GM12878 (cell line): ENCODE measurements at regions not wholly inside any gene's neighbourhood (a gene's known extent, or its start where the extent isn't known, plus 50 kb on each side); places are given as distances from the start of the nearest gene placed in this dataset.

Experiments used
- ATAC-seq: fragments of 200-7000 bp; cut with Tn5 transposase; 3 replicates; pipeline ENCODE4 v1.9.1; 2020; ENCODE audit warnings: mild to moderate bottlenecking, moderate library complexity
- BruUV-seq: library from RNA; stranded (reverse); fragments of 400-500 nt; replicated peaks from 2 replicates; lab custom pipeline; 2021; lab: Mats Ljungman, UMichigan
- CTCF ChIA-PET: fragments of 300-600 bp; sonication (Branson Sonifier 250); formaldehyde crosslinking; extraction: SDS; loops from one replicate; lab custom pipeline; 2021; ENCODE audit warnings: inconsistent platforms; lab: Yijun Ruan, JAX
- POLR2A ChIA-PET: fragments of 350-600 bp; formaldehyde crosslinking; extraction: SDS; loops from one replicate; lab custom pipeline; 2021; ENCODE audit warnings: inconsistent platforms; lab: Charles Lee
- RAD21 ChIA-PET: fragments of 300-600 bp; sonication (Branson Sonifier 250); formaldehyde crosslinking; loops from one replicate; lab custom pipeline; 2023; ENCODE audit warnings: antibody characterized with exemption; ENCODE audit not compliant: unreplicated experiment; lab: Charles Lee
- SMC1A ChIA-PET: fragments of 300-600 bp; sonication (Branson Sonifier 250); formaldehyde crosslinking; loops from one replicate; lab custom pipeline; 2023; ENCODE audit not compliant: unreplicated experiment, uncharacterized antibody; lab: Charles Lee
- DNase-seq: peaks from one replicate; pipeline ENCODE4 v3.0.0-alpha.2; 2011; ENCODE audit warnings: low read depth, low spot score
- FAIRE-seq: peaks from 3 replicates; lab custom pipeline; 2011; peaks lifted over from hg19 to GRCh38; lab: Jason Lieb, UNC
- H2AFZ ChIP-seq: 2 replicates; pipeline ENCODE4 v1.6.0; 2011; ENCODE audit warnings: low read depth, low read length, control low read depth; ENCODE audit not compliant: control insufficient read depth
- H3K27ac ChIP-seq: 2 replicates; pipeline ENCODE4 v1.5.1; 2011; ENCODE audit warnings: control low read depth; ENCODE audit not compliant: control insufficient read depth, insufficient read depth
- H3K27me3 ChIP-seq, 2 experiments: replicated peaks in 1 of 2; 2 replicates each; pipeline versions ENCODE4 v1.6.0 to v1.6.1; 2011; ENCODE audit warnings: low read length in 1 of 2; ENCODE audit not compliant: control insufficient read depth in 2 of 2, insufficient read depth in 2 of 2
- H3K36me3 ChIP-seq, 2 experiments: 2 replicates each; pipeline ENCODE4 v1.5.1; 2011; ENCODE audit warnings: low read length in 1 of 2; ENCODE audit not compliant: control insufficient read depth in 2 of 2, insufficient read depth in 2 of 2
- H3K4me1 ChIP-seq: 2 replicates; pipeline ENCODE4 v1.6.1; 2011; ENCODE audit warnings: mild to moderate bottlenecking, low read length, moderate library complexity, mixed read lengths; ENCODE audit not compliant: control insufficient read depth, insufficient read depth
- H3K4me2 ChIP-seq: 2 replicates; pipeline ENCODE4 v1.6.0; 2011; ENCODE audit warnings: control low read depth; ENCODE audit not compliant: control insufficient read depth, insufficient read depth
- H3K4me3 ChIP-seq: fragments of 200-600 bp; sonication (generic); 2 replicates; pipeline ENCODE4 v1.5.1; 2016
- H3K79me2 ChIP-seq: 2 replicates; pipeline ENCODE4 v1.6.0; 2011; ENCODE audit warnings: low read length; ENCODE audit not compliant: control insufficient read depth, insufficient read depth
- H3K9ac ChIP-seq: 2 replicates; pipeline ENCODE4 v1.8.0; 2011; ENCODE audit warnings: low read length, control low read depth, mixed read lengths; ENCODE audit not compliant: control insufficient read depth, insufficient read depth
- H3K9me3 ChIP-seq: replicated peaks from 3 replicates; pipeline ENCODE4 v1.5.1; 2011; ENCODE audit warnings: mild to moderate bottlenecking, low read length; ENCODE audit not compliant: control insufficient read depth, insufficient read depth
- H4K20me1 ChIP-seq: 2 replicates; pipeline ENCODE4 v1.6.0; 2011; ENCODE audit not compliant: control insufficient read depth, insufficient read depth
- BHLHE40 ChIP-seq, 2 experiments: fragments of 450-650 bp in 1 of 2; IDR thresholded peaks; 2 replicates each; pipeline ENCODE4 v1.6.1; 2011 to 2017; ENCODE audit warnings: low read depth in 2 of 2, borderline replicate concordance in 1 of 2, improper control_type of control experiment in 1 of 2, low read length in 1 of 2, mild to moderate bottlenecking in 1 of 2
- CREM ChIP-seq: IDR thresholded peaks from 2 replicates; pipeline ENCODE4 v1.6.1; 2014; ENCODE audit warnings: antibody characterized with exemption, low read depth
- NR2F1 ChIP-seq: fragments of 450-650 bp; conservative IDR thresholded peaks from 2 replicates; pipeline ENCODE4 v1.6.1; 2017; ENCODE audit warnings: mild to moderate bottlenecking
- RAD51 ChIP-seq: fragments of 450-650 bp; IDR thresholded peaks from 2 replicates; pipeline ENCODE4 v1.6.1; 2016; ENCODE audit warnings: moderate library complexity, mild to moderate bottlenecking, inconsistent platforms
- YBX1 ChIP-seq: fragments of 450-650 bp; IDR thresholded peaks from 2 replicates; pipeline ENCODE4 v1.6.1; 2016; ENCODE audit warnings: antibody characterized with exemption
- ZNF384 ChIP-seq: IDR thresholded peaks from 2 replicates; pipeline ENCODE4 v1.6.1; 2012; ENCODE audit warnings: low read depth, mild to moderate bottlenecking, low read length, improper control_type of control experiment, borderline replicate concordance
- WGBS: methylation state at CpG from one replicate; pipeline ENCODE4 v1.1.6; 2016; ENCODE audit warnings: low lambda C conversion rate; ENCODE audit not compliant: insufficient replicate concordance, insufficient coverage; ENCODE audit errors: missing lambda C conversion rate; 5-methylcytosine and 5-hydroxymethylcytosine counted together
- in situ Hi-C: fragments of 300-500 bp; cut with MboI; formaldehyde crosslinking; loops from 9 replicates; pipeline ENCODE4 v1.14.3; 2018; ENCODE audit warnings: mixed read lengths
- intact Hi-C: fragments of 100-400 bp; cut with micrococcal nuclease; formaldehyde crosslinking; loops from one replicate; pipeline ENCODE4 v1.14.2; 2022; ENCODE audit not compliant: unreplicated experiment
- TF ChIP-seq, protein P1 (sequence below): fragments of 450-650 bp; IDR thresholded peaks from 2 replicates; pipeline ENCODE4 v1.6.1; 2017; ENCODE audit warnings: mild to moderate bottlenecking, moderate library complexity
- TF ChIP-seq, protein P2 (sequence below): fragments of 450-650 bp; IDR thresholded peaks from 2 replicates; pipeline ENCODE4 v1.6.1; 2016; ENCODE audit warnings: mild to moderate bottlenecking, moderate library complexity, borderline replicate concordance

DNA sequence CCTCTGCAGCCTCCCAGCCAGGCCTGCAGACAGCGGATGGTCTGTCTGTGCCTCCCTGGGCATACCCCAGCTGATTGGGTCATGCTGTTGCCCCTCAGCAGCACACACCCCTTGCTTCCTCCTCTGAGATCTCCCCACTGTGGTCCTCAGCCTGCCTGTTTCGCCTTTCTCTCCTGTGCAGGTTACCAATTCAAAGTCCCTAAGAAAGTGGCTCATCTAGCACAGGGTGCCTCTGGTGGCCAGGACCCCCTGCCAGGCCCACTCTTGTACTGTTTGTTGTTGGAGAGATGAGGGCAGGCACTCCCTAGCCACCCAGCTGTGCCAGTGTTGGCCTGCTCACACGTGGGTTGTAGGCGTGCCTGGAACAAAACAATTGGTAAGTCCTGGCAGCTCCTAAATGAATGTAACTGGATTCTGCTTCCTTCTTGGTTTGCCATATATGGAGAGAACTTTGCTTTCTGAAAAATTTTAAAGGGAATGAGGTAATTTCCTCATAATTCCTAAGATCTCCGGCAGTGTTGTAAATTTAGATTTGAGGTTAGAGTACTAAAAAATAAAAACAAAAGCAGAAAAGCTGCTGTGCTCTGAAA is 213.2 kb upstream of the IL12A start (continued):
- TF ChIP-seq, protein P1, sequence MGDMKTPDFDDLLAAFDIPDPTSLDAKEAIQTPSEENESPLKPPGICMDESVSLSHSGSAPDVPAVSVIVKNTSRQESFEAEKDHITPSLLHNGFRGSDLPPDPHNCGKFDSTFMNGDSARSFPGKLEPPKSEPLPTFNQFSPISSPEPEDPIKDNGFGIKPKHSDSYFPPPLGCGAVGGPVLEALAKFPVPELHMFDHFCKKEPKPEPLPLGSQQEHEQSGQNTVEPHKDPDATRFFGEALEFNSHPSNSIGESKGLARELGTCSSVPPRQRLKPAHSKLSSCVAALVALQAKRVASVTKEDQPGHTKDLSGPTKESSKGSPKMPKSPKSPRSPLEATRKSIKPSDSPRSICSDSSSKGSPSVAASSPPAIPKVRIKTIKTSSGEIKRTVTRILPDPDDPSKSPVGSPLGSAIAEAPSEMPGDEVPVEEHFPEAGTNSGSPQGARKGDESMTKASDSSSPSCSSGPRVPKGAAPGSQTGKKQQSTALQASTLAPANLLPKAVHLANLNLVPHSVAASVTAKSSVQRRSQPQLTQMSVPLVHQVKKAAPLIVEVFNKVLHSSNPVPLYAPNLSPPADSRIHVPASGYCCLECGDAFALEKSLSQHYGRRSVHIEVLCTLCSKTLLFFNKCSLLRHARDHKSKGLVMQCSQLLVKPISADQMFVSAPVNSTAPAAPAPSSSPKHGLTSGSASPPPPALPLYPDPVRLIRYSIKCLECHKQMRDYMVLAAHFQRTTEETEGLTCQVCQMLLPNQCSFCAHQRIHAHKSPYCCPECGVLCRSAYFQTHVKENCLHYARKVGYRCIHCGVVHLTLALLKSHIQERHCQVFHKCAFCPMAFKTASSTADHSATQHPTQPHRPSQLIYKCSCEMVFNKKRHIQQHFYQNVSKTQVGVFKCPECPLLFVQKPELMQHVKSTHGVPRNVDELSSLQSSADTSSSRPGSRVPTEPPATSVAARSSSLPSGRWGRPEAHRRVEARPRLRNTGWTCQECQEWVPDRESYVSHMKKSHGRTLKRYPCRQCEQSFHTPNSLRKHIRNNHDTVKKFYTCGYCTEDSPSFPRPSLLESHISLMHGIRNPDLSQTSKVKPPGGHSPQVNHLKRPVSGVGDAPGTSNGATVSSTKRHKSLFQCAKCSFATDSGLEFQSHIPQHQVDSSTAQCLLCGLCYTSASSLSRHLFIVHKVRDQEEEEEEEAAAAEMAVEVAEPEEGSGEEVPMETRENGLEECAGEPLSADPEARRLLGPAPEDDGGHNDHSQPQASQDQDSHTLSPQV, result no peak
- TF ChIP-seq, protein P2, sequence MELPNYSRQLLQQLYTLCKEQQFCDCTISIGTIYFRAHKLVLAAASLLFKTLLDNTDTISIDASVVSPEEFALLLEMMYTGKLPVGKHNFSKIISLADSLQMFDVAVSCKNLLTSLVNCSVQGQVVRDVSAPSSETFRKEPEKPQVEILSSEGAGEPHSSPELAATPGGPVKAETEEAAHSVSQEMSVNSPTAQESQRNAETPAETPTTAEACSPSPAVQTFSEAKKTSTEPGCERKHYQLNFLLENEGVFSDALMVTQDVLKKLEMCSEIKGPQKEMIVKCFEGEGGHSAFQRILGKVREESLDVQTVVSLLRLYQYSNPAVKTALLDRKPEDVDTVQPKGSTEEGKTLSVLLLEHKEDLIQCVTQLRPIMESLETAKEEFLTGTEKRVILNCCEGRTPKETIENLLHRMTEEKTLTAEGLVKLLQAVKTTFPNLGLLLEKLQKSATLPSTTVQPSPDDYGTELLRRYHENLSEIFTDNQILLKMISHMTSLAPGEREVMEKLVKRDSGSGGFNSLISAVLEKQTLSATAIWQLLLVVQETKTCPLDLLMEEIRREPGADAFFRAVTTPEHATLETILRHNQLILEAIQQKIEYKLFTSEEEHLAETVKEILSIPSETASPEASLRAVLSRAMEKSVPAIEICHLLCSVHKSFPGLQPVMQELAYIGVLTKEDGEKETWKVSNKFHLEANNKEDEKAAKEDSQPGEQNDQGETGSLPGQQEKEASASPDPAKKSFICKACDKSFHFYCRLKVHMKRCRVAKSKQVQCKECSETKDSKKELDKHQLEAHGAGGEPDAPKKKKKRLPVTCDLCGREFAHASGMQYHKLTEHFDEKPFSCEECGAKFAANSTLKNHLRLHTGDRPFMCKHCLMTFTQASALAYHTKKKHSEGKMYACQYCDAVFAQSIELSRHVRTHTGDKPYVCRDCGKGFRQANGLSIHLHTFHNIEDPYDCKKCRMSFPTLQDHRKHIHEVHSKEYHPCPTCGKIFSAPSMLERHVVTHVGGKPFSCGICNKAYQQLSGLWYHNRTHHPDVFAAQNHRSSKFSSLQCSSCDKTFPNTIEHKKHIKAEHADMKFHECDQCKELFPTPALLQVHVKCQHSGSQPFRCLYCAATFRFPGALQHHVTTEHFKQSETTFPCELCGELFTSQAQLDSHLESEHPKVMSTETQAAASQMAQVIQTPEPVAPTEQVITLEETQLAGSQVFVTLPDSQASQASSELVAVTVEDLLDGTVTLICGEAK, result no peak

DNA sequence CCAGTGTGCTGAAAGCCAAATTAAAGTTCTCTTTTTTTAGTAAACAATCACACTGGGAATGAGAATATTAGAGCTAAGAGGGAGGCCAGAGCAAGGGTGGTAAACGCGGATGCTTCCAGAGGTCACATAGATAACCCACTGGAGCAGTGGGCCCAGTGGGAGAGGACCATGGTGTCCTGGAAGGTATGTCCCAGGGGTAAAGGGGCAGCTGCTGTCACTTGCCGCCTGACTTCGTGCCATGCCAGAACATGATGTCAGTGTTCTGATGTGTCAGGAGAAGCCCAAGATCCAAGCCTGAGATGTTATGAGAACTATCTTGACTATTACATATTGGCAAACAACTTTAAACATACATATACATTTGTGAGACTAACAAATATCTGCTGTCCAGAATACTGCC is 211.9 kb upstream of the IL12A start:
- Histone ChIP-seq H3K4me2 (no peak overlapping the region), H3K4me1 (no peaks in the 10 kb centered on the region), H3K9ac (no peak overlapping the region), H2AFZ (no peak overlapping the region), H3K36me3 (no peaks in the 10 kb centered on the region), H3K9me3 (no peaks in the 10 kb centered on the region), H3K27ac (no peak overlapping the region), H3K4me3 (no peak overlapping the region), H3K79me2 (no peaks in the 10 kb centered on the region), H3K27me3 (peaks cover 0 to 5% of the 10 kb centered on the region in 2 experiments; a peak in 2 of 4 replicates), H4K20me1 (no peaks in the 10 kb centered on the region)
- POLR2A ChIA-PET, result no interaction called here
- in situ Hi-C loops (no loop called here), intact Hi-C loops (no loop called here)
- DNase-seq (no peak), ATAC-seq (no peak), FAIRE-seq (no peak)
- CTCF ChIA-PET, result interaction anchor here (1.0 to 1.7 kb wide), 2 partner anchors 9 to 29 kb away, joined by 3 to 6 read pairs; no protein-coding TSS in a partner anchor
- WGBS, result 82% methylated on average over 4 of the region's 4 CpGs
- RAD21 ChIA-PET, result no interaction called here
- no TSS peak for BruUV-seq
- SMC1A ChIA-PET, result no interaction called here
- TF ChIP-seq YBX1, result no peak
- TF ChIP-seq CREM, result no peak
- no peak for TF ChIP-seq RAD51
- no peak for TF ChIP-seq BHLHE40 (IDR thresholded peaks at IDR 0.05; ENCODE audit: borderline replicate concordance in 1 of 2, low read depth in 2 of 2, low read length in 1 of 2)
- no peak for TF ChIP-seq NR2F1
- TF ChIP-seq, protein P1, result no peak
- no peak for TF ChIP-seq ZNF384
